PC-3 (cell line): ENCODE measurements at regions not wholly inside any gene's neighbourhood (a gene's known extent, or its start where the extent isn't known, plus 50 kb on each side); places are given as distances from the start of the nearest gene placed in this dataset.

Source experiments
- ATAC-seq: fragments of 200-7000 bp; cut with Tn5 transposase; 2 replicates; pipeline ENCODE4 v1.9.1; 2020; ENCODE audit warnings: mild to moderate bottlenecking, moderate library complexity
- BruUV-seq: library from RNA; stranded (reverse); fragments of 400-500 nt; replicated peaks from 2 replicates; lab custom pipeline; 2021; lab: Mats Ljungman, UMichigan
- CTCF ChIA-PET: fragments of 300-600 bp; sonication (Branson Sonifier 250); formaldehyde crosslinking; loops from one replicate; lab custom pipeline; 2022; ENCODE audit warnings: antibody characterized with exemption; lab: Charles Lee
- POLR2A ChIA-PET: fragments of 300-600 bp; sonication (Branson Sonifier 250); formaldehyde crosslinking; loops from one replicate; lab custom pipeline; 2022; ENCODE audit warnings: antibody characterized with exemption; ENCODE audit not compliant: unreplicated experiment; lab: Charles Lee
- DNase-seq: peaks from one replicate; pipeline ENCODE4 v3.0.0-alpha.2; 2015
- H2AFZ ChIP-seq: fragments of 300-600 bp; sonication (generic); 2 replicates; pipeline ENCODE4 v1.6.0; 2016; ENCODE audit warnings: antibody characterized with exemption, low read length
- H3F3A ChIP-seq: fragments of 300-600 bp; sonication (generic); one replicate; pipeline ENCODE4 v1.6.0; 2017; ENCODE audit warnings: antibody characterized with exemption, low read length, control low read depth, mild to moderate bottlenecking; ENCODE audit not compliant: unreplicated experiment
- H3K27ac ChIP-seq: fragments of 300-600 bp; sonication (generic); 2 replicates; pipeline ENCODE4 v1.5.1; 2016; ENCODE audit warnings: mild to moderate bottlenecking, low read length
- H3K27me3 ChIP-seq: fragments of 300-600 bp; sonication (generic); 2 replicates; pipeline ENCODE4 v1.6.1; 2016; ENCODE audit warnings: low read length, mixed read lengths
- H3K36me3 ChIP-seq: fragments of 300-600 bp; sonication (generic); 2 replicates; pipeline ENCODE4 v1.6.1; 2016; ENCODE audit warnings: low read depth, mixed run types, low read length, mixed read lengths
- H3K4me1 ChIP-seq: fragments of 300-600 bp; sonication (generic); 2 replicates; pipeline ENCODE4 v1.5.1; 2016; ENCODE audit warnings: low read length; ENCODE audit not compliant: insufficient read depth
- H3K4me2 ChIP-seq: fragments of 300-600 bp; sonication (generic); 2 replicates; pipeline ENCODE4 v1.6.0; 2016; ENCODE audit warnings: low read length
- H3K4me3 ChIP-seq: fragments of 300-600 bp; sonication (generic); 2 replicates; pipeline ENCODE4 v1.5.1; 2016; ENCODE audit warnings: mild to moderate bottlenecking, low read length, mixed read lengths
- H3K79me2 ChIP-seq: fragments of 300-600 bp; sonication (generic); 2 replicates; pipeline ENCODE4 v1.6.1; 2017; ENCODE audit warnings: low read length, mixed read lengths
- H3K9ac ChIP-seq: fragments of 300-600 bp; sonication (generic); 2 replicates; pipeline ENCODE4 v1.6.0; 2016; ENCODE audit warnings: mild to moderate bottlenecking, low read length
- H3K9me2 ChIP-seq: fragments of 300-600 bp; sonication (generic); replicated peaks from 2 replicates; pipeline ENCODE4 v1.6.1; 2016; ENCODE audit warnings: mixed run types, low read length, mixed read lengths
- H3K9me3 ChIP-seq: fragments of 300-600 bp; sonication (generic); 2 replicates; pipeline ENCODE4 v1.6.1; 2016; ENCODE audit warnings: low read length, mixed read lengths
- H4K20me1 ChIP-seq: fragments of 300-600 bp; sonication (generic); 2 replicates; pipeline ENCODE4 v1.6.1; 2016; ENCODE audit warnings: low read length, mixed read lengths
- EZH2 ChIP-seq: fragments of 300-600 bp; sonication (generic); IDR thresholded peaks from one replicate; pipeline ENCODE4 v1.6.1; 2017; ENCODE audit warnings: antibody characterized with exemption, mild to moderate bottlenecking, low read length; ENCODE audit not compliant: unreplicated experiment
- EZH2phosphoT487 ChIP-seq: fragments of 300-600 bp; sonication (generic); IDR thresholded peaks from 2 replicates; pipeline ENCODE4 v1.6.1; 2018; ENCODE audit warnings: mild to moderate bottlenecking, antibody characterized with exemption, low read length, borderline replicate concordance
- intact Hi-C: fragments of 100-400 bp; cut with micrococcal nuclease; formaldehyde crosslinking; loops from 2 replicates; pipeline ENCODE4 v1.9.0; 2023
- TF ChIP-seq, protein P1 (sequence below): fragments of 300-600 bp; sonication (generic); conservative IDR thresholded peaks from 2 replicates; pipeline ENCODE4 v1.5.1; 2017; ENCODE audit warnings: antibody characterized with exemption, low read depth, mild to moderate bottlenecking, low read length

DNA sequence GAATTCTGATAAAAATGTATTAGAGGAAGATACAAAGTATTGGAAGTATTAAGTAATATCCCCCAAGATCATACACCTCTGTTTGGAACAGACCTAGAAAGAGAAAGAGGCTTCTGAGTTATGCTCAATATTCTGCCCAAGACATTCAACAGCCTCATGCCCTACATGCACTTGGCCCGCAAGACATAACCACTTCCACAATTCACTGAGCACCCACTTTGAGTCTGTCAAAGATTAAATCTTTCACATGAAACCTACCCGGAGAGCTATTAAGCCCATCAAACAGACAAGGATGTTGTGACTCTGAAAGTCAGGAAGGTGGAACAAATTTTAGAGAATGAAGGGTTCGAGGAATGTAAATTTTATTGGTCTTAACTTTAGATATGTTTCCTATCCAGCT, 344.7 kb upstream of the SYT4 start:
- no peak overlapping the region for H3K4me3 ChIP-seq
- H3F3A ChIP-seq, result no peaks in the 10 kb centered on the region
- TF ChIP-seq, protein P1, sequence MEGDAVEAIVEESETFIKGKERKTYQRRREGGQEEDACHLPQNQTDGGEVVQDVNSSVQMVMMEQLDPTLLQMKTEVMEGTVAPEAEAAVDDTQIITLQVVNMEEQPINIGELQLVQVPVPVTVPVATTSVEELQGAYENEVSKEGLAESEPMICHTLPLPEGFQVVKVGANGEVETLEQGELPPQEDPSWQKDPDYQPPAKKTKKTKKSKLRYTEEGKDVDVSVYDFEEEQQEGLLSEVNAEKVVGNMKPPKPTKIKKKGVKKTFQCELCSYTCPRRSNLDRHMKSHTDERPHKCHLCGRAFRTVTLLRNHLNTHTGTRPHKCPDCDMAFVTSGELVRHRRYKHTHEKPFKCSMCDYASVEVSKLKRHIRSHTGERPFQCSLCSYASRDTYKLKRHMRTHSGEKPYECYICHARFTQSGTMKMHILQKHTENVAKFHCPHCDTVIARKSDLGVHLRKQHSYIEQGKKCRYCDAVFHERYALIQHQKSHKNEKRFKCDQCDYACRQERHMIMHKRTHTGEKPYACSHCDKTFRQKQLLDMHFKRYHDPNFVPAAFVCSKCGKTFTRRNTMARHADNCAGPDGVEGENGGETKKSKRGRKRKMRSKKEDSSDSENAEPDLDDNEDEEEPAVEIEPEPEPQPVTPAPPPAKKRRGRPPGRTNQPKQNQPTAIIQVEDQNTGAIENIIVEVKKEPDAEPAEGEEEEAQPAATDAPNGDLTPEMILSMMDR, result no peak
- TF ChIP-seq EZH2 (no peak), EZH2phosphoT487 (no peak)
- ATAC-seq, result no peak
- no peaks in the 10 kb centered on the region for H4K20me1 ChIP-seq
- no peak overlapping the region for H3K27ac ChIP-seq
- H2AFZ ChIP-seq, result no peak overlapping the region
- POLR2A ChIA-PET, result interaction anchor here (0.6 kb wide), 1 partner anchor 365 kb away, joined by 3 read pairs; no protein-coding TSS in a partner anchor
- intact Hi-C loops, result loop anchor here (10.0 kb wide), 2 partner anchors 1273 to 1763 kb away; no protein-coding TSS in a partner anchor
- H3K4me1 ChIP-seq, result no peaks in the 10 kb centered on the region
- no peak overlapping the region for H3K9ac ChIP-seq
- no peaks in the 10 kb centered on the region for H3K9me2 ChIP-seq
- H3K9me3 ChIP-seq, result no peaks in the 10 kb centered on the region
- no peak overlapping the region for H3K4me2 ChIP-seq
- H3K79me2 ChIP-seq, result no peaks in the 10 kb centered on the region
- DNase-seq, result no peak
- CTCF ChIA-PET, result no interaction called here
- no TSS peak for BruUV-seq
- H3K27me3 ChIP-seq, result no peaks in the 10 kb centered on the region
- H3K36me3 ChIP-seq, result no peaks in the 10 kb centered on the region

DNA sequence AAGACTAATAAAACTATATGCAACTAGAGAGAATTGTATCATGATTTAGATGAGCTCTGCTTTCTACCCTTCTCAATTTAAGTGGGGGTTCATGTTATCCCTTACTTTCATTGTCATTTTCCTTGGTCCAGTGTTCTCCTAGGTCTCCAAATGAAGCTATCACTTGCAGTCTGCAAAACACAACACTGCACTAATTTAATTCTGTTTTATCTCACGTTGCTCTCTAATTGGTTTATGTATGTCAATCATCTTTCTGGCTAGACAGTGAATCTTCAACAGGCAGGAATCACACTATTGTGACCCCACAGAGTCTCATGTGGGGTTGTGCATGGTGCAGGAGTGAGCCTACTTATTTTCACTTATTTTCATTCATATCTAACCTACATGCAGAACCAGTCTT, 348.3 kb upstream of the SYT4 start:
- no peaks in the 10 kb centered on the region for H3K27me3 ChIP-seq
- ChIA-PET CTCF (no interaction called here), POLR2A (no interaction called here)
- no peak overlapping the region for H3K27ac ChIP-seq
- no TSS peak for BruUV-seq
- no peaks in the 10 kb centered on the region for H3K9me2 ChIP-seq
- no peak for TF ChIP-seq EZH2phosphoT487
- DNase-seq, result no peak
- ATAC-seq, result no peak
- no peak overlapping the region for H3K4me3 ChIP-seq
- no peak overlapping the region for H3K9ac ChIP-seq
- no peaks in the 10 kb centered on the region for H3K9me3 ChIP-seq
- H3K36me3 ChIP-seq, result no peaks in the 10 kb centered on the region
- no peaks in the 10 kb centered on the region for H3K79me2 ChIP-seq
- H3F3A ChIP-seq, result no peaks in the 10 kb centered on the region
- no peaks in the 10 kb centered on the region for H3K4me1 ChIP-seq
- no peak overlapping the region for H2AFZ ChIP-seq
- no peak overlapping the region for H3K4me2 ChIP-seq
- intact Hi-C loops, result loop anchor here (10.0 kb wide), 2 partner anchors 1269 to 1759 kb away; no protein-coding TSS in a partner anchor
- no peaks in the 10 kb centered on the region for H4K20me1 ChIP-seq

DNA sequence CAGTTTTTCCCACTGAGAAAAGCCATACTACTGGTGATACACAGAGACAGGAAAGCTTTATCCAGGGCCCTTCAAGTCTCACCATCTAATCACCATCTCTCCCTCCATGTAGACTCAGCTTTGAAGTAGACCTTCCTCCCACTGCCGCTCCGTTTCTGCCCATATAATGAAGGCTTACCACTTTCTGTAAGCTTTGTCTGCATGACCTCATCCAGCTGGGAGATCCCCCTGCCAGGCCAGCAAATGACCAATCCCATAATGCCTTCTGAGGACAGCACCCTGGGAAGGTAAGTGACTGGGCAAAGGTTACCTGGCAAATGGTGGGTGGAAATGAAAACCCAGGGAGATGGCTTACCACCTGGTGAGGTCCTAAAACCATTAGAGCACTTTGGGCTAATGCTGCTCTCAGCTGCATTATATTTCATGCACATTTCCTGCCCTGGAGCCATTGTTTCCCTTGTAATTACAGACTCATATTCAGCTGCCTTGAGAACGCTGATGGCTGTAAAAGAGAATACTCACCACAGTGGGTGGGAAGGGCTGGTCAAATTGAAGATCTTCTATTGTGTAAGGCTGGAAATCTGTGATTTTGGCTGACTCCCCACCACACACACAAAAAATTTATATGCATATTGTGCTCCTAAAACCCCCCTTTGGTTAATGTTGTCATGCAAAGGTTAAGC, 350.7 kb upstream of the SYT4 start:
- TF ChIP-seq, protein P1, result no peak
- no TSS peak for BruUV-seq
- H3K4me2 ChIP-seq, result no peak overlapping the region
- H3K27ac ChIP-seq, result no peak overlapping the region
- H3K4me3 ChIP-seq, result no peak overlapping the region
- H3K9me3 ChIP-seq, result no peaks in the 10 kb centered on the region
- no peaks in the 10 kb centered on the region for H3K9me2 ChIP-seq
- ATAC-seq (no peak), DNase-seq (no peak)
- H3F3A ChIP-seq, result no peaks in the 10 kb centered on the region
- POLR2A ChIA-PET, result no interaction called here
- H3K4me1 ChIP-seq, result no peaks in the 10 kb centered on the region
- H3K9ac ChIP-seq, result no peak overlapping the region
- no peak overlapping the region for H2AFZ ChIP-seq
- no peaks in the 10 kb centered on the region for H4K20me1 ChIP-seq
- H3K79me2 ChIP-seq, result no peaks in the 10 kb centered on the region
- intact Hi-C loops, result loop anchor here (10.0 kb wide), 2 partner anchors 1267 to 1757 kb away; no protein-coding TSS in a partner anchor
- H3K27me3 ChIP-seq, result no peaks in the 10 kb centered on the region
- CTCF ChIA-PET, result no interaction called here
- H3K36me3 ChIP-seq, result no peaks in the 10 kb centered on the region
